ENCODE measurements at regions not wholly inside any gene's neighbourhood (a gene's known extent, or its start where the extent isn't known, plus 50 kb on each side); places are given as distances from the start of the nearest gene placed in this dataset.
"Not testable (repeated sequence)": the region's sequence is repeated elsewhere in the genome, so short reads cannot be mapped to it uniquely, and the experiment has no call there.

DNA sequence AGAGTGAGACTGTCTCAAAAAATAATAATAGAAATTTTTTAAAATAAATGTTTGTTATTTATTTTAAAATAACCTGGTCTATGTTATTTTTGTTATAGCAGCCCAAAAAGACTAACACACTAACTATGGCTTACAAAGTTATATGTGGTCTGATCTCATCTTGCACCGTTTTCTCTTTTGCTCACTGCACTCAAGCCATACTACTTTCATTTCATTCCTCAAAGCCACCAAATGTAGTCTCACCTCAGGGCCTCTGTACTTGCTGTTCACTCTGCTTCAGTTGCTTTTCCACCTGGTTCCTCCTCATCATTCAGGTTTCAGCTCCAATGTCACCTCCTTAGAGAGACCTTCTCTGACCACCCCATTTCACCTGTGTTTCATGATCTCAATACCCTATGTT lies 55.2 kb upstream of the MDM1 start:
- DNase-seq: no peak

DNA sequence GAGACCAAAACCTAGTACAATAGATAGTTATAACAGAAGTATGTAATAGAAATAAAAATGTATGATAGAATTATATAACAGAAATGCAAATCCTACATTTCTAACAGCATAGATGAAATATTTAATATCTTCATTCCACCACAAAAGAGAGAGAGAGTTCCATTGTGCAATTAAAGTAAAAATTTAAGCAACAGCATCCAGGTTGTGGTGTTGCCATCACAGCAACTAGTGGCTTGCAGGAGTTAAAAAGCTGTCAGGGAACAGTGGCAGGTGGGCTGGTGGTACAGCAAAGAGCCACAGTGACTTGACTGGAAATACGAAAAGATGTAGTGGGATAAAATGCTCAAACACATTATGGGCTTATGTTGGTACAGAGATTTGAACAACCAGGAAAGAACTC lies 57.1 kb upstream of the MDM1 start:
- no peak for DNase-seq

DNA sequence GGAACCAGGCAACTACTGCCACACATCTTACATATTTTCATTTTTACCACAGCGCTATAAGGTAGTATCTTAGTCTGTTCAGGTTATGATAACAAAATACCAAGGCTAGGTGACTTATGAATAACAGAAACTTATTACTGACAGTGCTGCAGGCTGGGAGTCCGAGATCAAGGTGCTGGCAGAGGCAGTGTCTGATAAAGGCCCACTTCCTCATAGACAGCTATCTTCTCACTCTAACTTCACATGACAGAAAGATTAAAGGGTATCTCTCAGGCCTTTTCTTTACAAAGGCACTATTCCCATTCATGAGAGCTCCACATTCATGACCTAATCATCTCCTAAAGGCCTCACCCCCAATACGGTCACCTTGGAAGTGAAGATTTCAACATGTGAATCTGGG lies 59.8 kb upstream of the MDM1 start:
- DNase-seq: no peak

DNA sequence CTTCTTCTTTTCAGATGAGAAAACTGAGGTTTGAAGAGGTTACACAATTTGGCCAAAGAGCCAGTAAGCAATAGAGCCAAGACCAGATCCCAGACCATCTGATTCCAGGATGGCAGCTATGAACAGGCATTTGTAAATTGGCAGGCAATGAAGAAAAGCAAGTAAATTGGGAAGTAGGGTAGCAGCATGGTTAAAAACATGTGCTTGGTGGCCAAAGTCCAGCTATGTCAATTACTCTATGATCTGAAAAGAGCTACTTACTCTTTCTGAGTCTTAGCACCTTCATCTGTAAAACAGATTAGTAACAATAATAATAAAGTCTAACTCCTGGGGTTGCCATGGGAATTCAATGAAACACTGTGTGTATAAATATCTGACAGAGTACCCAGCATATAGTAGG lies 60.2 kb upstream of the MDM1 start:
- DNase-seq: no peak

DNA sequence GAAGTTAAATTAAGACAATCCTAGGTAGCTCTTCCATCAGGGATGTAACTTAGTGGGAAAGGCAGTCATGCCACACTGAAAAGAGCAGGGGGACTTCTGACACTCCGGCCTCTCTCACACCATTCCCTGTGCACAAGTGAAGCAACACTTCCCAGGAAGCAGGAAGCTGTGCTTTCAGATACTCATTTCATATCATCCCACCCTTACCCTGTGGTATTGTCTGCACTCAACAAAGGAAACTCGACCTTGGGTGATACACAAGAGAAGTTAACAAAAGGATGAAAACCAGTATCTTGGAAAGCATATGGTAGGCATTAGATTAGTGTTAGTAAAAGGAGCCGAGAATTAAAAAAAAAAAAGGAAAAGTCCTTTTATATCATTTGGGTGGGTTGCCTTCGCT lies 61.3 kb upstream of the MDM1 start:
- DNase-seq: no peak

DNA sequence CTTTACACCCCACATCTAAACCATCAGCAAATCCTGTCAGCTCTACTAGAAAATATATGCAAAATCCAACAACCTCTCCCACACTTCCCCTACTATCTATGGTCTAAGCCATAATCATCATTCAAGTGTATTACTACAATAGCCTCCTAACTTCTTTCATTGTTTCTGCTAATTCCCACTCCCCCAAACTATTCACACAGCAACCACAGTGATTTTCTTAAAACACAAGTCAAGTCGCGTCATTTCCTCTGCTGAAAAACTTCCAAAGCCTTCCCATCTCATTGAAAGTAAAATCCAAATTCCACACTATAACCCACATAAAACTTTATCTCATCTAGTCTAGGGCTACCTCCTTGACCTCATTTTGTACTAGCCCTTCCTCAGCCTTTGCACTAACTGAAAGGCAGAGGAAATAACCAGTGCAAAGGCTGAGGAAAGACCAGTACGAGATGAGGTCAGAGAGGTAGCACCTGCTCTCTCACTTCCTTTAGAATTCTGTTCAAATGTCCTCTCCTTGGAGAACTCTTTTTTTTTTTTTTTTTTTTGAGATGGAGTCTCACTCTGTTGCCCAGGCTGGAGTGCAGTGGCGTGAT lies 65.5 kb upstream of the MDM1 start:
- DNase-seq: no peak

DNA sequence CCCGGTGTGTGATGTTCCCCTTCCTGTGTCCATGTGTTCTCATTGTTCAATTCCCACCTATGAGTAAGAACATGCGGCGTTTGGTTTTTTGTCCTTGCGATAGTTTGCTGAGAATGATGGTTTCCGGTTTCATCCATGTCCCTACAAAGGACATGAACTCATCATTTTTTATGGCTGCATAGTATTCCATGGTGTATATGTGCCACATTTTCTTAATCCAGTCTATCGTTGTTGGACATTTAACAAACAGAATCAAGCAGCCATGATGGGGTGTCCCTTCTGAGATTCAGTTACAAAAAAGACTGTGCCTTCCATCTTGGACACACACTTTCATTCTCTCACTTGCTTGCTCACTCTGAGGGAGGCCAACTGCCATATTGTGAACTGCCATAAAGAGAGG lies 66.5 kb upstream of the MDM1 start:
- DNase-seq: not testable (repeated sequence)

DNA sequence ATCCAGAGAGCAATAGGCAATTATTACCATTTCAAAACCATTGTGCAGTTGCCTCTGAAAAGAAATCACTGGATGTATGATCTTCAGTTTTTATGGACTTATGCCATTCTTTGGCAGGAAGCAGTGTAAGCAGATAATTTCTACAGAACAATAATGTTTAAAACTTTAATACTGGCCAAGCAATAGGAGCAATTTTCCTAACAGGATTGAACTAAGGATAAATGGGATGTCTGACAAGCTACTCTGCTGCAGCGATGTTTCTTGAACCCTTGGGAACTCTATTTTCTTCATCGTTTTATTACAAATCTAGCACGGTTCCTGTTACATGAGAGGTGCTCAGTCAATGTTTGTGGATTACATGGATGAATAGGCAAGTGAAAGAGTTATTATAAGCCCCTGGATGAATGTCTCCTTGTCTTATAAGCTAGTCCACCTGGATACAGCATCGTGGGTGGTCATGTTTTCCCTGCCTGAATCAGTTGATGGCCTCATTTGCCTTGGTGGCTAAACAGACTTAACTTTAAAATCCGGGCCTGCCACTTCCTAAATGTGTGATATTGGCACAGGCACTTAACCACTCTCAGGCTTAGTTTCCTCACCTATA lies 68.2 kb upstream of the MDM1 start:
- DNase-seq: no peak

DNA sequence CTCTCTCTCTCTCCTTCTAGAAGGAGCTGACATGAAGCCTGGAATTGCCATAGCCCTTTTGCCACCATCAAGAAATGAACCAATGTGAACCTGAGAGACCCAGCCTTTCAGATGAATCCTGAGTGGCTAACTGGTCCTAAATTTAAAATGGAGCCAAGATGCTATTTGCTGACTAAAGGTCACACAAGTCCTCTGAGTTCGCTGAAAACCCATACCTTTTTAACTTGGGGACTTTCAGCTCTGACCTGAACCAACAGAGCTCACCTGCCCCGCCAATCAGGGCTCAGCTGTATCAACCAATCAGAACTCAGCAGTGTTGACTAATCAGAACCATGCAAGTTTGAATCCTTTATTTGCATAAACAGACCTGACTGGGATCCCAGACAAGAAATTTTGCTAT lies 70.3 kb upstream of the MDM1 start:
- no peak for DNase-seq

DNA sequence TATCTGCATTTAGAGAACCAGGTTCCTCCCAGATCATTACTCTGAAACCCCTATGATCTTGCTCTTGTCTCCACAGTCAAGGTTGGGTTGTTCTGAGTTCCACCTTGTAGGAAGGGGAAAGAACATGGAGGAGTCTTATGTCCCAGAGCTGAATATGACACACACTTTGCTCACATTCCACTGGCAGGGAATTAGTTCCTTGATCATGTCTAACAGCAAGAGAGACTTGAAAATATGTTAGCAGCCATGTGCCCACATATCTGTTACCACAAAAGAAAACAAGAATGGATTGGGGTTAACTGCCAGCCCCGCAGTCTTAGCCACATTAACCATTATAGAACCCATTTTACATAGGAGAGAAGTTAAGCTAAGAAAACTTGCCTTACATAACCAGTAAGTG lies 71.1 kb upstream of the MDM1 start:
- DNase-seq: peak; percentile 14

DNA sequence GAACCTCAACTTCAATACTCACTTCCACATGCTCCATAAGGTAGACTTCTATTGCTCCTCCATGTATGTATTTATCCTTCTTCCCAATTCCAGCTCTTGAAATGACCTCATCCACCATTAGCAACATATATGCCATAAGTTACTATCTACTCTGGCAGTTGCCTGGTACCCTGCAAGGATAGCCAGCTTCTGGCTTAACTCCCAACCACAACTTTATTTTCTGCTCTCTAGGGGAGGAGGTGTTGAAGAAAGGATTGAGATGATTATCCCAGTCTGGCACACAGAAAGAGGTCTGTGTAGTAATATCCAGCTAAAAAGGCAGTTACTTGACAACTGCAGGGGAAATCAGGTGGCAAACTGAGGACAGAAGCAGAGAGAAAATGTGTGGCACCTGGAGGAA lies 71.5 kb upstream of the MDM1 start:
- DNase-seq: no peak

DNA sequence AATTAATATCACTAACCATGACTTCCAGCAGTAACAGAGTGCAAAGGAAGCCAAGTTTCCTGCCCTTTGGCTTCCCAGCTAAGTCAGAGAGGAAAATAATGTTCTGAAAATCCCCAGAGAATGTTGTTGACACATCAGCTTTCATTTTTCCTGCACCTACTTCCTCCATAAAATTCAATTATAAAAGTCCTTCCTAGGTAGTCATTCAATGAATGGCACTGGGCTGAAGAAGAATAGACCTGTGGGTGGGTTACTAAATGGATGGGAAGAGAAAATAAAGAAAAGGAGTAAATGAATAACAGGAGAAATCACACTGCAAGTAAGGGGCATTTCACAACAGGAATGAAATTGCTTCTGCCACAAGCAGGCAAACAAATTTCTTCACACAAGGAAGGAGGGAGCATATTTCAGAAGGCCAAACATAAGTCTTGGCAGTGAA lies 73.2 kb upstream of the MDM1 start:
- peak; percentile 5 for DNase-seq

DNA sequence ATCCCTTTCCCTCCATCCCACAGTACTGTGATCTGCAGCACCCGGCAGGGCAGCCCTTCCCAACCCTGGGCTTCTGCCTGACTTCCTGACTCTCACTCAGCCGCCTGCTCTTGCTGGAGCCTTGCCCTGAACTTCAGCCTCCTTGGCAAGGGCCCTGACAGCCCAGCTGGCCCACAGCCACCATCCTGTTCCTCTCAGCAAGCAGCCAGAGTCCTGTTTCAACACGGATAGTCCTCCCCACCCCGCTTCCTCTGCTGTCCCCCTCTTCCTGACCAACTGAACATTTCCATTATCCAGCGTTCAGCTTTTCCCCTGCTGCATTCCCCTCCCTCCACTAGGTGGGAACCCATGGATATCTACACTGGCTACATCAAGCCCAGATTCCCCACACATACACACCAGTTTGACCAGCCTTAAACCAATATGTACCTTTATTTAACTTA lies 74.0 kb upstream of the MDM1 start:
- peak; percentile 79 for DNase-seq

DNA sequence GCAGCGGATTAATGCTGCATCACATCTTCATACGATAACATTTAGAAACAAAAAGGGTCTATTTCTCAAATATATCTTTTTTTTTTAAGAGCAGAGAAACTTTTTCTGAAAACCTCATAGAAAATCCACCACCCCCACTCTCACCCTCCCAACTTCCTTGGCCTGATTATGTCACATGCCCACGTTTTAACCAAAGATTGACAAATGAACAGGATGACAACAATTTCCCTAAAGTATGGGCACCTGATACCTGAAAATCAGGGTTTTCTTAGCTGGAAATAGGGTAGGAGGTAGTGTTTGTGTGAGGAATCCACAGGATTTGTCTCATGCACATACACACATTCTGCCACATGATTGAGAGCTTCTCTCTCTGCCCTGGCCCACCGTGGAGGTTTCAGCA lies 74.7 kb upstream of the MDM1 start:
- no peak for DNase-seq

DNA sequence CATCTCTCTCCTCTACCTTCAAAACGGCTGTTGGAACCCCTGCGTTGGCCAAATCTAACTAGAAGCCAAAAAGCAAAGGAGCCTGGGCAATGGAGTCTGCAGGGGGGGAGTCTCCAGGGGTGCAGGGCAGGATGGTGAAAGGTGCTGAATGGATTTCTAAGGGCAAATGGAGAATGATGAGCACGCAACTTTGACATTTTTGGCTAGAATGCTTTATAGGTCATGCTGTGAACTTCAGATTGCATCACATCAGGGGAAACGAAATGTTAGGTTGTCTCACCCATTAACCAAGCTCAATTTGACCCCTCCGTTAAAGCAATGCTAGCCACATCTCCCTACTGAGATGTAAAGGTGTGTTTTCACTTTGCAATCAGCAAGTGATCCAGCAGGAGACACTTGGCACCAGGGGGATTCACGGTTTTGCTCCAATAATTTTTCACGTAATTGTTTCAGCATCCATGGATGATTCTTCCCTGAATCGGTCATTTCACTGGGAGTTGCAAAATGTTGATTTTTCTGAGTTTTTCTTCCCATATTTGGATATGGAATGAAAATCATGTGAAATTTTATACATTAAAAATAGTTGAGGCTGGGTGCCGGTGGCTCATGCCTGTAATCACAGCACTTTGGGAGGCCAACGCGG lies 78.0 kb upstream of the MDM1 start:
- no peak for DNase-seq

DNA sequence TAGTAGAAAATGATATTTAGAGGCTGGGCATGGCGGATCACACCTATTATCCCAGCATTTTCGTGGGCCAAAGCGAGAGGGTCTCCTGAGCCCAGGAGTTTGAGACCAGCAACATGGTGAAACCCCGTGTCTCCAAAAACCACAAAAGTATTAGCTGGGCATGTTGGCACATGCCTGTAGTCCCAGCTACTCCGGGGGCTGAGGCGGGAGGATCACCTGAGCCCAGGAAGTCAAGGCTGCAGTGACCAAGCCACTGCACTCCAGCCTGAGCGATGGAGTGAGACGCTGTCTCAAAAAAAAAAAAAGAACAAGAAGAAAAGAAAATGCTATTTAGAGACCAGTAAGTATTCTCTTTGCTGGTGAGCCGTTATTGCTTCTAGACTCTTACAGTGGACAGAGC lies 79.2 kb upstream of the MDM1 start:
- DNase-seq: no peak

DNA sequence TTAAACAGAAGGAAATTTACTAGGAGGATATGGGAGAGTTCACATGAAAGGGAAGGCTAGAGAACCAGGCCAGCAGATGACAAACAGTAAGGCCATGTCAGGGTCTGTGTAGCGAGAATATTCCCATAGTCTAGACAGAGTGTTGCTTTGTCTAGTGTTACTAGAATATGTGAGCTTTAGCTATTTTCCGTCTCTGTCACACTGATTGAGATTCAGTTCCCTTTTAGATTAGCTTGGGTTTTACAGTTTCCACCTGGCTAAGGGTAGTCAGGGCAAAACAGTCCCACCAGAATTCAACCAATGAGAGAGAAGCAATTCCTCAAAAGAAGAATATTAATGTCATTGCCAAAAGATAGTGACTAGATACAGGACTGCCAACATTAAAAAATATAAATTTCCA lies 82.8 kb upstream of the MDM1 start:
- DNase-seq: no peak

DNA sequence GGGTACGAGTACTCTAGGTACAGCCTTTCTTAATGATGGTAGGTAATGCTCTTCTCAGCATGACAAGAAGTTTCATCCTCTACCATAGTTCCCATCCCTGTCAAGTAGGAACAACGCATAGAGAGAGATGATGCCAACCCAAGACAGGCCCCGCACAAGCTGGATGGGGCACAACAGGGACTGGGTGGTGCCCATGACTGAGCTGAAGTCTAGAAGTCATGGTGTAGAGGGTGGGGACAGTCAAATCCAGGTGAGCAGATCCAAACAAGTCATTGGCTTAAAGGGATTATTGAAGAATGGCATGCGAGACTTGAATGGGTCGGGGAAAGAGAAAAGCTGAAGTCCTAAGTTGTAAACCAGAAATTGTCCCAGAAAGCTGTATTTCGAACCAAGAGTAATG lies 84.2 kb upstream of the MDM1 start:
- DNase-seq: no peak

DNA sequence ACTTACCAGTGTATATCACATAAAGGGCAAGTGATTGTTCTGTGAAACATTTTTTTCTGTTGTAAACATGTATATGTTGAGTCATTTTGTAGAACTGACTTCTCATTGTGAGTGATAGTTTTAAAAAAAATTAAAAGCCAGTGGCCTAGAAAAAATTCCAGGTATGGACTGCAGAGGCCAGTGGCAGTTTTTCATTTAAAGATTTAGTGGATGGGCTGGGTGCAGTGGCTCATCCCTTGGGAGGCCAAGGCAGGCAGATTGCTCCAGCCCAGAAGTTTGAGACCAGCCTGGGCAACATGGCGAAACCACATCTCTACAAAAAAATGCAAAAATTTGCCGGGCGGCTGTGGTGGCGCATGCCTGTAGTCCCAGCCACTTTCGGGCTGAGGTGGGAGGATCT lies 84.7 kb upstream of the MDM1 start:
- DNase-seq: peak; percentile 33

DNA sequence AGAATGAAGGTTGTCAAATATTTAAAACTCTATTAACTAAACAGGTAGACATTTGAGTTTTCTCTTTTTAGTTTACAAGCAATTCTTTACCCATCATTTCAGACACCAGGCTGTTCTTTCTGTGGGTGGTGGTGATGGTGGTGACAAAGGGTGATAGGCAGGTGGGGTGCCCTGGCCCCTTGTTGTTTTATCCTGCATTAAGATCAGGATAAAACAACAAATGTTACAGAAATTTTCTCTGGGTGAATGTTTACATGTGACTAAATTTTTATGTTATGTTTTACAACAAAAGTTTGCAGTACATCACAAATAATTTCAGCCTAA lies 85.9 kb upstream of the MDM1 start:
- DNase-seq: no peak

DNA sequence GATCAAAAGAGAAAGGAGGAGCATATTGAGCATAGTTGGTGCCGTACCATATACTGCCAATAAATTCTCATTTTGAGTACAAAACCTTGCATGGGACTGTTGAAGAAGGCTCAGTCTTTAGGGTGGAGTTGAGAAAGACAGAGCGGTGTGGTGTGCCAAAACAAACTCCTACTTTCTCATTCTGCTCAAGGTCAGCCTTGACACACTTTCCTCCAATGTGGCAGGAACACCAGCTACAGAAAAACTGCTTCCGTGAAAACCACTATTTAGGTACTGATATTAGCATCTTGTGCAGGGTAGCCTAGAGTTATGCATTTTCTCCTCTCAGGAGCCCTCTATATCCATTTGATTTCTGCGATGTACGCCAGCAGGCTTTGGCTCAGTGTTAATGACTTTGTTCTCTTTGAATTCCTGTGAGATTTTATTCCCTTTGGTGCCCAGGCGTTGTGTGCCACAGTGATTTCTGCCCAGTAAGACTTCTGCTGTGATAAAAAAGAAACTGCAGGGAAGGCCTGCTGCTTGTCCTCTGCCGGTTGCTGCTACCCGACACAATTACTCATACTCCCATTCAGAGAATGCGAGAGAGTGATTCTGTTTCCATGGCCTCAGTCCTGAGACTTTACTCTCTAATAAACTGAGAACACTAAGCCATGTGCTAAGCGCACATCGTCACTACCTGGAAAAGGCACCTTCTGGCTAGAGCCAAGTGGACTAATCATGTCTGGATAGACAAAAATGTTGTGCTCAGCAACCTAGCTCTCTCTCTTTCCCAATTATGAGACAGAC lies 88.3 kb upstream of the MDM1 start:
- DNase-seq: no peak

DNA sequence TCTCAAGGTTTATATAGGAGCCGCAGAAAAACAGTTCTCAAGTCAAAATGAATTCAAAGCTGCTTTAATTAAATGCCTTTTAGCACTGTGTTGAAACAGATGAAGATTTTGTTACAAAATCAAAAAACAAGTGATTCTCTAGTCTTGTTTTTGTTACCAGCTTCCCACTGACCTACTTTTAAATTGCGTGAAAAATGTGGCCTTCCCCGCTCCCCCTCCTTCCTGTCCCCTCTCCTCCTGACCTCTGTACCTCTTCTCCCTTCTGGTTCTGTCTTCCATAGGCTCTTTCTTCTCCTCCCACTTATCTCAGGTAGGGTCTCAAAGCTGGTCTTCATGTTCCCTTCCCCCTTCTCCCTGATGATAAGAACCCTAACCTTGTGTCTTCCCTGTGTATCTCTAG lies 90.0 kb upstream of the MDM1 start:
- no peak for DNase-seq

DNA sequence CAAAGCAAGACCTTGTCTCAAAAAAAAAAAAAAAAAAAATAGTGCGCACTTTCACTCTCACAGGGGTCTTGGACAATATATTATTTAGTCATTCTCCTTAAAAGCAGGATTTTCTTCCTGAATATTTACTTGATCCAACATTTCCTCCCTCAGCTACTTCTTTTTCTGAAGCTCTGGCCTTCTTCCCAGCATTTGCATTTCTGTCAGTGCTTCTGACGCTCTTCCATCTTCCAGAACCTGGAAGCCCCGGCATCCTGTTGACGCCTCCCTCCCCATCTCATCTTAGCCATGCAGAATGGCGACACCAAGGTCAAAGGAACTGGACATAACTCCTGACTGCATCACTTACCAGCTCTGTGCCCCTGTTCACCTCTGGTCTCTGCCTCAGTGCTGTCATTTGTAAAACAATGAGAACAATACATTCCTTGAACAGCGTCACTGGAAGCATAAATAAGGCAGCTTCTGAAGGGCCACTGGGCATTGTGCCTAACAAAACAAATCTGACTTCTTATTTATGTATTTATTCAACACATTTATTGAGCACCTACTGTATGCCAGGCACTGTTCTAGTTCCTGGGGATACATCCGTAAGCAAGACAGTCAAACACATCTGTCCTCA lies 90.9 kb upstream of the MDM1 start:
- DNase-seq: no peak

DNA sequence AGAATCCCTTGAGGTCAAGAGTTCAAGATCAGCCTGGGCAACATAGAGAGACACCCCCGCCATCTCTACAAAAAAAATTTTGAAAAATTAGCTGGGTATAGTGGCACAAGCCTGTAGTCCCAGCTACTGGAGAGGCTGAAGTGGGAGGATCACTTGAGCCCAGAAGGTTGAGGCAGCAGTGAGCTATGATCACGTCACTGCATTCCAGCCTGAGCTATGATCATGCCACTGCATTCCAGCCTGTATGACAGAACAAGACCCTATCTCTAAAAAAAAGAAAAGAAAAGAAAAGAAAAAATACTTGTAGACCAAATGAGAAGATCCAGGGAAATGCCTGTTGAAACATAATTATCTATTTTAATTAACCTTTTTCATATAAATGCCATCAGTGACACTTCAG lies 93.8 kb upstream of the MDM1 start:
- peak; percentile 93 for DNase-seq

Data from EL (cell line).